Kidney (tissue), 13 donors: ENCODE measurements at regions not wholly inside any gene's neighbourhood (a gene's known extent, or its start where the extent isn't known, plus 50 kb on each side); places are given as distances from the start of the nearest gene placed in this dataset.
A peak's percentile ranks its signal among the peaks of the same experiment; 100 is the strongest.
"Not testable (repeated sequence)": the region's sequence is repeated elsewhere in the genome, so short reads cannot be mapped to it uniquely, and the experiment has no call there.

Experiments
- DNase-seq, 5 donors: peaks; one replicate each; pipeline ENCODE4 v3.0.0-alpha.2; 2013 to 2020
- FAIRE-seq: peaks from 2 replicates; lab custom pipeline; 2012; peaks lifted over from hg19 to GRCh38; lab: Jason Lieb, UNC
- H3K27ac ChIP-seq, 2 donors: one replicate each; pipeline ENCODE4 v1.7.0; 2013; ENCODE audit warnings: low read depth in 2 of 2, low read length in 2 of 2, inconsistent platforms in 1 of 2
- H3K27me3 ChIP-seq: one replicate; pipeline ENCODE4 v1.7.1; 2013; ENCODE audit warnings: low read length, inconsistent platforms; ENCODE audit not compliant: control insufficient read depth, insufficient read depth
- H3K36me3 ChIP-seq, 3 donors: one replicate each; pipeline versions ENCODE4 v1.7.0 to v1.7.1; 2013; ENCODE audit warnings: low read length in 3 of 3, control low read depth in 1 of 3, inconsistent platforms in 1 of 3; ENCODE audit not compliant: insufficient read depth in 3 of 3, control insufficient read depth in 2 of 3
- H3K4me1 ChIP-seq, 3 donors: one replicate each; pipeline versions ENCODE4 v1.7.0 to v1.7.1; 2013; ENCODE audit warnings: low read length in 3 of 3, inconsistent platforms in 1 of 3, low read depth in 1 of 3; ENCODE audit not compliant: control insufficient read depth in 2 of 3, insufficient read depth in 2 of 3
- H3K4me3 ChIP-seq, 3 donors: one replicate each; pipeline versions ENCODE4 v1.7.0 to v1.8.1; 2013; ENCODE audit warnings: low read length in 3 of 3, control low read depth in 1 of 3, inconsistent platforms in 1 of 3
- H3K9ac ChIP-seq, 3 donors: one replicate each; pipeline versions ENCODE4 v1.7.0 to v1.7.1; 2013; ENCODE audit warnings: low read length in 3 of 3, control low read depth in 1 of 3, inconsistent platforms in 1 of 3
- H3K9me3 ChIP-seq, 3 donors: one replicate each; pipeline versions ENCODE4 v1.7.0 to v1.7.1; 2013; ENCODE audit warnings: low read length in 3 of 3, control low read depth in 1 of 3, inconsistent platforms in 1 of 3; ENCODE audit not compliant: control insufficient read depth in 2 of 3, insufficient read depth in 1 of 3
- CTCF ChIP-seq: IDR thresholded peaks from 3 replicates; pipeline ENCODE4 v1.5.1; 2012; ENCODE audit warnings: mild to moderate bottlenecking, moderate library complexity, borderline replicate concordance; ENCODE audit not compliant: insufficient read depth; ENCODE audit errors: extremely low read depth
- intact Hi-C: fragments of 100-400 bp; cut with DNase I; formaldehyde crosslinking; loops from one replicate; pipeline ENCODE4 v1.11.1; 2022
- donor health status: control.
- donor health status: control.
- donor health status: control.
- donor health status: control.
- donor health status: control.
- donor health status: DM: yes; HTN: yes; CAD: no.
- donor health status: Normal renal cell carcinoma (clear cell type).

GRCh38 chrX:101823236-101823635 lies 108.6 kb downstream of the ZMAT1 start:
- intact Hi-C loops: no loop called here
- DNase-seq (no peak), FAIRE-seq (no peak)
- Histone ChIP-seq H3K4me3 (no peak overlapping the region), H3K27ac (no peak overlapping the region), H3K36me3 (no peaks in the 10 kb centered on the region), H3K4me1 (no peaks in the 10 kb centered on the region), H3K9ac (no peak overlapping the region), H3K27me3 (no peaks in the 10 kb centered on the region), H3K9me3 (no peaks in the 10 kb centered on the region)
- TF ChIP-seq CTCF: no peak

- H3K9ac ChIP-seq, H3K27ac ChIP-seq, H3K4me1 ChIP-seq, H3K27me3 ChIP-seq, FAIRE-seq, intact Hi-C loops, H3K9me3 ChIP-seq, H3K36me3 ChIP-seq, DNase-seq, H3K4me3 ChIP-seq: not testable (repeated sequence)
Measured at GRCh38 chrX:101817739-101818138, 114.1 kb downstream of the ZMAT1 start.

GRCh38 chrX:101813200-101813599 lies 118.6 kb downstream of the ZMAT1 start:
- Histone ChIP-seq H3K9ac (no peak overlapping the region), H3K27me3 (no peaks in the 10 kb centered on the region), H3K4me1 (no peaks in the 10 kb centered on the region), H3K36me3 (no peaks in the 10 kb centered on the region), H3K27ac (no peak overlapping the region), H3K4me3 (no peak overlapping the region), H3K9me3 (no peaks in the 10 kb centered on the region)
- no peak for FAIRE-seq
- no peak for TF ChIP-seq CTCF
- intact Hi-C loops: no loop called here
- no peak for DNase-seq

- Histone ChIP-seq H3K27ac (no peak overlapping the region), H3K9me3 (no peaks in the 10 kb centered on the region), H3K27me3 (no peaks in the 10 kb centered on the region), H3K4me1 (no peaks in the 10 kb centered on the region), H3K9ac (no peak overlapping the region), H3K4me3 (no peak overlapping the region), H3K36me3 (no peaks in the 10 kb centered on the region)
- DNase-seq (peak in 1 of 5 donors; percentile 9), FAIRE-seq (peak; percentile 97)
- peak; percentile 30 for TF ChIP-seq CTCF
- intact Hi-C loops: no loop called here
Measured at GRCh38 chrX:101803451-101803850, 128.4 kb downstream of the ZMAT1 start.
